Caco-2 (cell line): ENCODE measurements at regions not wholly inside any gene's neighbourhood (a gene's known extent, or its start where the extent isn't known, plus 50 kb on each side); places are given as distances from the start of the nearest gene placed in this dataset.

Experiments
- BruUV-seq: library from RNA; stranded (reverse); fragments of 400-500 nt; replicated peaks from 2 replicates; lab custom pipeline; 2021; lab: Mats Ljungman, UMichigan
- CTCF ChIA-PET: fragments of 300-600 bp; sonication (Branson Sonifier 250); formaldehyde crosslinking; loops from one replicate; lab custom pipeline; 2022; ENCODE audit warnings: antibody characterized with exemption; lab: Charles Lee
- POLR2A ChIA-PET: fragments of 300-600 bp; sonication (Branson Sonifier 250); formaldehyde crosslinking; loops from one replicate; lab custom pipeline; 2022; ENCODE audit warnings: antibody characterized with exemption; lab: Charles Lee
- DNase-seq, 2 experiments: peaks; one replicate each; pipeline versions ENCODE4 v3.0.0 to v3.0.0-alpha.2; 2020 to 2022
- H3K27me3 ChIP-seq: replicated peaks from 2 replicates; pipeline ENCODE4 v1.6.0; 2011; ENCODE audit warnings: low read length; ENCODE audit not compliant: control insufficient read depth, insufficient read depth
- H3K36me3 ChIP-seq: 2 replicates; pipeline ENCODE4 v1.5.1; 2011; ENCODE audit warnings: low read length; ENCODE audit not compliant: control insufficient read depth, insufficient read depth
- H3K4me1 ChIP-seq: fragments of 250-450 bp; sonication (Bioruptor Pico); 2 replicates; pipeline ENCODE4 v1.5.1; 2020; ENCODE audit warnings: mild to moderate bottlenecking
- H3K4me3 ChIP-seq: 2 replicates; pipeline ENCODE4 v1.5.1; 2011; ENCODE audit warnings: low read depth, mild to moderate bottlenecking, control low read depth, low read length
- H3K9me3 ChIP-seq: fragments of 250-450 bp; sonication (Bioruptor Pico); 2 replicates; pipeline ENCODE4 v1.5.1; 2020; ENCODE audit warnings: mild to moderate bottlenecking, moderate library complexity
- H3K27ac Mint-ChIP-seq: one replicate; pipeline ENCODE4 v1.8.0; 2022; ENCODE audit warnings: mixed read lengths; ENCODE audit not compliant: unreplicated experiment
- H3K27me3 Mint-ChIP-seq: one replicate; pipeline ENCODE4 v1.8.0; 2022; ENCODE audit warnings: mixed read lengths; ENCODE audit not compliant: insufficient read depth, unreplicated experiment
- H3K36me3 Mint-ChIP-seq: one replicate; pipeline ENCODE4 v1.8.0; 2022; ENCODE audit warnings: mild to moderate bottlenecking, mixed read lengths; ENCODE audit not compliant: insufficient read depth, unreplicated experiment
- H3K4me1 Mint-ChIP-seq: one replicate; pipeline ENCODE4 v1.8.0; 2022; ENCODE audit warnings: low read depth, mixed read lengths; ENCODE audit not compliant: unreplicated experiment
- H3K4me3 Mint-ChIP-seq: one replicate; pipeline ENCODE4 v1.8.0; 2022; ENCODE audit warnings: mild to moderate bottlenecking, moderate library complexity, mixed read lengths; ENCODE audit not compliant: unreplicated experiment
- H3K9me3 Mint-ChIP-seq: one replicate; pipeline ENCODE4 v1.8.0; 2022; ENCODE audit warnings: mixed read lengths; ENCODE audit not compliant: unreplicated experiment
- intact Hi-C: fragments of 100-400 bp; cut with micrococcal nuclease; formaldehyde crosslinking; loops from one replicate; pipeline ENCODE4 v1.10.0; 2022; ENCODE audit not compliant: unreplicated experiment
- TF ChIP-seq, protein P1 (sequence below), 2 experiments: fragments of 200-600 bp in 1 of 2; IDR thresholded peaks; 1 replicate in 1 of 2; 2 replicates in 1 of 2; pipeline versions ENCODE4 v1.5.1 to v1.8.0; 2011 to 2022; ENCODE audit warnings: antibody characterized with exemption in 1 of 2, control low read depth in 1 of 2, inconsistent platforms in 1 of 2, low read depth in 1 of 2, low read length in 1 of 2, mild to moderate bottlenecking in 1 of 2, moderate library complexity in 1 of 2; ENCODE audit not compliant: insufficient read depth in 1 of 2, severe bottlenecking in 1 of 2, unreplicated experiment in 1 of 2

DNA sequence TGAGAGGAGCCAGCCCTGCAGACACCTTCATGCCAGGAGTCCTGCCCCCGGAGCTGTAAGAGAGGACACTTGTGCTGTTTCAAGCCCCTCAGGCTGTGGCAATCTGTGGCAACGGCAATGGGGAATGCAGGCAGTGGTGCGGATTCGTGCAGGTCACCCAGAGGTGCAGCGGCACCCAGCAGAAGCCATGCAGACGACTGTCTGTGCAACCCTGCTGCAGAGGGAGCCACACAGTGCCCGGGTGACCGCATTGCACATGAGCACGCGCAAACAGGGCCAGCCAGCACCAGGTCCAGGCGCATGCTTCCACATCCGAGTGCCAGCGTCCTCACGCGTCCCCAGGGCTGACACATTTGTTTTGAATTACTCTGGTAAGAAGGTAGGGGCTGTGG is 84.8 kb upstream of the GPC1 start:
- DNase-seq: no peak
- CTCF ChIA-PET: no interaction called here
- H3K4me3 Mint-ChIP-seq: no peak overlapping the region
- no peak overlapping the region for H3K27ac Mint-ChIP-seq
- intact Hi-C loops: no loop called here
- H3K9me3 Mint-ChIP-seq: no peaks in the 10 kb centered on the region
- Histone ChIP-seq H3K36me3 (no peaks in the 10 kb centered on the region), H3K27me3 (no peaks in the 10 kb centered on the region), H3K4me3 (no peak overlapping the region), H3K4me1 (no peaks in the 10 kb centered on the region), H3K9me3 (no peaks in the 10 kb centered on the region)
- peaks cover 4% of the 10 kb centered on the region for H3K36me3 Mint-ChIP-seq
- BruUV-seq: no TSS peak
- peaks cover 2% of the 10 kb centered on the region for H3K27me3 Mint-ChIP-seq
- TF ChIP-seq, protein P1, sequence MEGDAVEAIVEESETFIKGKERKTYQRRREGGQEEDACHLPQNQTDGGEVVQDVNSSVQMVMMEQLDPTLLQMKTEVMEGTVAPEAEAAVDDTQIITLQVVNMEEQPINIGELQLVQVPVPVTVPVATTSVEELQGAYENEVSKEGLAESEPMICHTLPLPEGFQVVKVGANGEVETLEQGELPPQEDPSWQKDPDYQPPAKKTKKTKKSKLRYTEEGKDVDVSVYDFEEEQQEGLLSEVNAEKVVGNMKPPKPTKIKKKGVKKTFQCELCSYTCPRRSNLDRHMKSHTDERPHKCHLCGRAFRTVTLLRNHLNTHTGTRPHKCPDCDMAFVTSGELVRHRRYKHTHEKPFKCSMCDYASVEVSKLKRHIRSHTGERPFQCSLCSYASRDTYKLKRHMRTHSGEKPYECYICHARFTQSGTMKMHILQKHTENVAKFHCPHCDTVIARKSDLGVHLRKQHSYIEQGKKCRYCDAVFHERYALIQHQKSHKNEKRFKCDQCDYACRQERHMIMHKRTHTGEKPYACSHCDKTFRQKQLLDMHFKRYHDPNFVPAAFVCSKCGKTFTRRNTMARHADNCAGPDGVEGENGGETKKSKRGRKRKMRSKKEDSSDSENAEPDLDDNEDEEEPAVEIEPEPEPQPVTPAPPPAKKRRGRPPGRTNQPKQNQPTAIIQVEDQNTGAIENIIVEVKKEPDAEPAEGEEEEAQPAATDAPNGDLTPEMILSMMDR (IDR thresholded peaks at IDR 0.05; ENCODE audit: insufficient read depth in 1 of 2, low read depth in 1 of 2, low read length in 1 of 2, severe bottlenecking in 1 of 2, unreplicated experiment in 1 of 2): no peak
- POLR2A ChIA-PET: no interaction called here
- peaks cover under 1% of the 10 kb centered on the region for H3K4me1 Mint-ChIP-seq

DNA sequence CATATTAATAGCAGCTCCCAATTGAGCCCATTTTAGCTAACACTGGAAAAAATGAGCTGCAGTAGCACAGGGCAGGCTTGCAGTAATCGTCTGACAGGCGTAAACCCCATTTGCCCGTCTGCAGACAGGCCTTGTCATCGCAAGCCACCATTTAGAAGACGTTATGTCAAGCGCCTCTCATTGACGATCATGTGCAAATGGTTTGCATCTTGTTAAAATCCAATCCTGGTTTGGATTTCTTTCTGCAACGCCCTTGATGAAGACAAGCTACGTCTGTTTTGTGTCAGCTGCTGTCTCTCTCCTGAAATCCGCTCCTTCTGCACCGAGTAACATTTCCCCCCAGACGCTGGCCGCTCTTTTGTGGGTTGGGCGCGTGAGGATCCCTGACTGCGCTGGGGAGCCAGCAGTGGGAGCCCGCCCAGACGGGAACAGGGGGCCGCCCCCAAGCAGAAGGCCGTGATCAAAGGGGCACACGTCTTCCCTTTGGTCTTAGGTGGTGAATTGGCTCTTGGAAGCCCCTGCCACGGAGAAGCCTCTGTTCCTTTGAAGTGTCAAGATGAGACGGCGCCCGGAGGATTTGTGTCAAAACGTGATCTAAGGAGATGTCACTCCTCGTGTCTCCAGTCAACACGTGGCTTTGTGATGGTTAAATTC is 84.2 kb upstream of the GPC1 start:
- Mint-ChIP-seq H3K4me1 (peaks cover 6% of the 10 kb centered on the region), H3K27ac (no peak overlapping the region), H3K9me3 (no peaks in the 10 kb centered on the region), H3K27me3 (peaks cover 2% of the 10 kb centered on the region), H3K36me3 (peaks cover 6% of the 10 kb centered on the region), H3K4me3 (no peak overlapping the region)
- POLR2A ChIA-PET: no interaction called here
- Histone ChIP-seq H3K27me3 (no peaks in the 10 kb centered on the region), H3K36me3 (no peaks in the 10 kb centered on the region), H3K9me3 (no peaks in the 10 kb centered on the region), H3K4me1 (no peaks in the 10 kb centered on the region), H3K4me3 (no peak overlapping the region)
- no TSS peak for BruUV-seq
- CTCF ChIA-PET: no interaction called here
- TF ChIP-seq, protein P1 (IDR thresholded peaks at IDR 0.05; ENCODE audit: insufficient read depth in 1 of 2, low read depth in 1 of 2, low read length in 1 of 2, severe bottlenecking in 1 of 2, unreplicated experiment in 1 of 2): no peak
- intact Hi-C loops: no loop called here
- DNase-seq: no peak

DNA sequence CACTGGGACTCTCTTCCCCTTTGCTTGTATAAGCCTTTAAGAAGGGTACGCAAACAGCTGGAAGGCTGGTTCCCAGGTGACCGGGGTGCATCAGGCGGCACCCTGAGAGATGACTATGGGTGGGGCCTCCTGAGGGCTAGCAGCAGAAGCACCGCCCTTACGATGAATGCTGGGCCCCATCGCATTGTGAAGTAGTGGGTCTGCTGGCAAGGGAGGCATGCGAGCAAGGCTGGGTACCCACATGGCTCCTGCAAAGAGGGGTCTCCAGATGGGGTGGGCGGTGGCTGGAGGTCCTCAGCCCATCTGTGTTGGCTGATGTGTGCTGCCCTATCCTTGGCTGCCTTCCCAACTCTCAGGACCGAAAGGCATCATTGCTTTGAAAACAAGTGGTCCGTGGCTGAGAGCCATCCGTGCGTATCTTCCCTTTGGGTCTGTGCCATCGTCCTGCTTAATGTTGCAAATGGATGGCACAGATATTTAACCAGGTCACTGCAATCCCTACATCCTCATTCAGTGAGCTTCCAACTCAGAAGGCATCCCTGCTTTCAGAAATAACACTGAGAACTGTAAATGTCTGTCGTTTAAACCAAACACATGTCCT is 83.5 kb upstream of the GPC1 start:
- H3K4me1 Mint-ChIP-seq: peaks cover 8% of the 10 kb centered on the region
- TF ChIP-seq, protein P1 (IDR thresholded peaks at IDR 0.05; ENCODE audit: insufficient read depth in 1 of 2, low read depth in 1 of 2, low read length in 1 of 2, severe bottlenecking in 1 of 2, unreplicated experiment in 1 of 2): no peak
- DNase-seq: no peak
- H3K4me3 Mint-ChIP-seq: no peak overlapping the region
- peaks cover 6% of the 10 kb centered on the region for H3K36me3 Mint-ChIP-seq
- H3K4me3 ChIP-seq: no peak overlapping the region
- no peaks in the 10 kb centered on the region for H3K4me1 ChIP-seq
- H3K27ac Mint-ChIP-seq: no peak overlapping the region
- ChIA-PET POLR2A (no interaction called here), CTCF (no interaction called here)
- H3K9me3 Mint-ChIP-seq: no peaks in the 10 kb centered on the region
- intact Hi-C loops: no loop called here
- no peaks in the 10 kb centered on the region for H3K36me3 ChIP-seq
- no peaks in the 10 kb centered on the region for H3K27me3 ChIP-seq
- BruUV-seq: no TSS peak
- peaks cover 2% of the 10 kb centered on the region for H3K27me3 Mint-ChIP-seq
- no peaks in the 10 kb centered on the region for H3K9me3 ChIP-seq
